HL-60 (cell line): ENCODE measurements at regions not wholly inside any gene's neighbourhood (a gene's known extent, or its start where the extent isn't known, plus 50 kb on each side); places are given as distances from the start of the nearest gene placed in this dataset.

Source experiments
- CTCF ChIP-seq: IDR thresholded peaks from one replicate; pipeline ENCODE4 v1.5.1; 2011; ENCODE audit warnings: low read length, control low read depth, inconsistent platforms; ENCODE audit not compliant: insufficient read depth
- GABPA ChIP-seq: IDR thresholded peaks from 2 replicates; pipeline ENCODE4 v1.6.1; 2012; ENCODE audit warnings: low read depth
- POLR2AphosphoS5 ChIP-seq: IDR thresholded peaks from 2 replicates; pipeline ENCODE4 v1.6.1; 2012; ENCODE audit warnings: low read depth
- REST ChIP-seq: IDR thresholded peaks from 2 replicates; pipeline ENCODE4 v1.6.1; 2012; ENCODE audit warnings: low read depth; ENCODE audit not compliant: insufficient replicate concordance
- SPI1 ChIP-seq: IDR thresholded peaks from 2 replicates; pipeline ENCODE4 v1.6.1; 2012; ENCODE audit warnings: low read depth, mild to moderate bottlenecking, borderline replicate concordance

GRCh38 chr5:9766581-9766980 is 136.4 kb upstream of the TAS2R1 start:
- TF ChIP-seq CTCF = no peak
- no peak for TF ChIP-seq REST
- TF ChIP-seq POLR2AphosphoS5 = no peak
- TF ChIP-seq SPI1 = no peak
- no peak for TF ChIP-seq GABPA
